ENCODE measurements at regions not wholly inside any gene's neighbourhood (a gene's known extent, or its start where the extent isn't known, plus 50 kb on each side); places are given as distances from the start of the nearest gene placed in this dataset.
A peak's percentile ranks its signal among the peaks of the same experiment; 100 is the strongest.

DNA sequence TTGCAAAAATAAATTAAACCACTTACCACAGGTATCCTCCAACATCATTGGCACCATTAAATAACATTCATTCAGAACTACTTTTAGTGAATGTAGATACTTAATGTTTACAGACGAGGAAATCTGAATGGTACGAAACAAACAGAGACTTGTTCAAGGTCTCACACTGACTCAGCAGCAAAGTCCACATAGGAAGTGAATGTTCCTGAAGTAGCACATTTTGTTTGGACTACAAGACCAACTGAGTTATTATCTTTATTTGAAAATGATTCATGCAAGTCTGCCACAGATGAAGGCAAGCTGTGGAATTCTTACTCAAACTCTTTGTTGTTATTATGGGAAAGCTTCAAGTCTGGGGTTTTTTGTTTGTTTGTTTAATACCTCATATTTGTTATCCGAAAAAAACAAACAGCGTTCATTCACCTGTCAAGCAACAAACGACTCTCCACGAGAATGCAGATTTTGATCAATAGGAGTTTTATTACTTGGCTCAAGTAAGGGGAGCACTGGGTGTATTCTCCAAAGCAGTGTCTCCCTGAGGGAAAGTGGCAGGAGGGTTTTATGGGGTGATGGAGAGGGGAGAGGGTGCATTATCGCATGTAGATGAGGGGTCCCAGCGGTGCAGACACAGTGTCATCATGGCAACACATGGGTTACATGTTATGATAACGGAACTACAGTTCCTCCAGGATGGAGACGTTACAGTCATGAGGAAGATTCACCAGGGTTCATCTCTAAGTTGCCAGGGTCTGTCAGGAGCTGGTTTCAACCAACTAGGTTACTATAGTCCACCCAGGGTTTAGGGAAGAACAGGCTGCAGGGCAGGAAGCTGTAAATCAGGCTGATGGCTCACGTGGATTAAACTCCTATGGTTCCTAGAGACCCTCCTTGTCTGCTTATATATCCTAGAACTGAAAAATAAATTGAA lies 147.7 kb upstream of the AKR1E2 start:
- Histone ChIP-seq H3K4me3 (no peak overlapping the region), H3K79me2 (no peaks in the 10 kb centered on the region), H3K36me3 (replicated peaks; ENCODE audit: insufficient read depth, low read depth) (no peaks in the 10 kb centered on the region), H4K20me1 (ENCODE audit: insufficient read depth, poor library complexity, severe bottlenecking) (no peaks in the 10 kb centered on the region), H3K27ac (peak overlapping the region; percentile 82), H2AFZ (peak overlapping the region; percentile 14), H3K9me3 (ENCODE audit: low read depth) (no peaks in the 10 kb centered on the region), H3K4me1 (ENCODE audit: insufficient read depth) (peaks cover 11% of the 10 kb centered on the region), H3K27me3 (no peaks in the 10 kb centered on the region), H3K9me2 (replicated peaks; ENCODE audit: insufficient read depth) (no peaks in the 10 kb centered on the region), H3K4me2 (peak overlapping the region; percentile 32)
- DNase-seq (ENCODE audit: low spot score) = peak; percentile 50
- TF ChIP-seq EZH2 (IDR thresholded peaks at IDR 0.05; ENCODE audit: borderline replicate concordance) (no peak), EZH2phosphoT487 (IDR thresholded peaks at IDR 0.05; ENCODE audit: low read depth, severe bottlenecking, unreplicated experiment) (no peak), CTCF (IDR thresholded peaks at IDR 0.05; ENCODE audit: poor library complexity) (no peak)
- 73% methylated on average over 11 of the region's 11 CpGs for WGBS (ENCODE audit: low lambda C conversion rate, missing lambda C conversion rate)

DNA sequence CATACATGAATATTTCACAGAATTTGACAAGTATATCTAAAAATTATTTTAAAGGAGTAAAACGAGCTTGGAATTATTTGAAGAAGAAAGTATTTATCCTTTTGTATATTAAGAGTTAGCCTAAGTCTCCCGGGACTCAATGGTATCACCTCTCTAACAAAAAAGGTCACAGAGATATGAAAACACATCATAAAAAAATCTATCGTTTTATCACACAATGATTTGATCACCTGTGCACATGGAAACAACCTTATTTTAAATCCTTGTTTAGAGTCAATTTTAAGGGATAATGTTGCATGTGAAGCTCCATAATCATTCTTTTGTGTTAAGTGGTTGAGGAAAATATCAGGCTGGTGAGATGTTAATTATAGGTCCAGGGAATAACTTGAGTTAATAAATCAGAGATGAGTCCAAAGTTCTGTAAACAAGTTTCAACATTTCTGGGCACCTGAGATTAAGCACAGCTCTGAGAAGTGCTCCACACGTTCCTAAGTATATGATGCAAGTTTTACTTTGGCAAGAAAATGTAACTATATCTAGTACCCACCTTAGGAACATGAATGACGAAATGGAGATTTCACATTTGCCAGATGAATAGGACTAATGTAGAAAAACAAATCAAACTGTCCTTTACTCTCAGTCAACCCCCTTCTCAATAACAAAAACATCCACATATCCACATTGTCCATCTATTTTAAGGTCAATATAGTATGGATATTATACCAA lies 148.5 kb upstream of the AKR1E2 start:
- H3K79me2 ChIP-seq = no peaks in the 10 kb centered on the region
- H3K4me3 ChIP-seq = no peak overlapping the region
- no peaks in the 10 kb centered on the region for H3K9me2 ChIP-seq (replicated peaks; ENCODE audit: insufficient read depth)
- peak; percentile 48 for DNase-seq (ENCODE audit: low spot score)
- H3K9me3 ChIP-seq (ENCODE audit: low read depth) = no peaks in the 10 kb centered on the region
- H3K27me3 ChIP-seq = no peaks in the 10 kb centered on the region
- H4K20me1 ChIP-seq (ENCODE audit: insufficient read depth, poor library complexity, severe bottlenecking) = no peaks in the 10 kb centered on the region
- H3K4me2 ChIP-seq = peak overlapping the region; percentile 32
- peak overlapping the region; percentile 82 for H3K27ac ChIP-seq
- H3K4me1 ChIP-seq (ENCODE audit: insufficient read depth) = peaks cover 11% of the 10 kb centered on the region
- no peak for TF ChIP-seq EZH2phosphoT487 (IDR thresholded peaks at IDR 0.05; ENCODE audit: low read depth, severe bottlenecking, unreplicated experiment)
- no peak for TF ChIP-seq CTCF (IDR thresholded peaks at IDR 0.05; ENCODE audit: poor library complexity)
- TF ChIP-seq EZH2 (IDR thresholded peaks at IDR 0.05; ENCODE audit: borderline replicate concordance) = no peak
- no peaks in the 10 kb centered on the region for H3K36me3 ChIP-seq (replicated peaks; ENCODE audit: insufficient read depth, low read depth)
- 66% methylated on average over 5 of the region's 5 CpGs for WGBS (ENCODE audit: low lambda C conversion rate, missing lambda C conversion rate)
- no peak overlapping the region for H2AFZ ChIP-seq

- peak overlapping the region; percentile 2 for H3K27ac ChIP-seq
- WGBS (ENCODE audit: low lambda C conversion rate, missing lambda C conversion rate) = 96% methylated on average over 3 of the region's 3 CpGs
- no peak for TF ChIP-seq EZH2 (IDR thresholded peaks at IDR 0.05; ENCODE audit: borderline replicate concordance)
- no peak for TF ChIP-seq CTCF (IDR thresholded peaks at IDR 0.05; ENCODE audit: poor library complexity)
- TF ChIP-seq EZH2phosphoT487 (IDR thresholded peaks at IDR 0.05; ENCODE audit: low read depth, severe bottlenecking, unreplicated experiment) = no peak
Observed at GRCh38 chr10:4676566-4676965, 149.4 kb upstream of the AKR1E2 start.

More at GRCh38 chr10:4676566-4676965, 149.4 kb upstream of the AKR1E2 start:
- H3K4me3 ChIP-seq = no peak overlapping the region
- H3K36me3 ChIP-seq (replicated peaks; ENCODE audit: insufficient read depth, low read depth) = no peaks in the 10 kb centered on the region
- H3K9me2 ChIP-seq (replicated peaks; ENCODE audit: insufficient read depth) = no peaks in the 10 kb centered on the region
- no peak overlapping the region for H2AFZ ChIP-seq
- H3K4me2 ChIP-seq = no peak overlapping the region
- H3K9me3 ChIP-seq (ENCODE audit: low read depth) = no peaks in the 10 kb centered on the region
- H3K27me3 ChIP-seq = no peaks in the 10 kb centered on the region
- H4K20me1 ChIP-seq (ENCODE audit: insufficient read depth, poor library complexity, severe bottlenecking) = no peaks in the 10 kb centered on the region
- DNase-seq (ENCODE audit: low spot score) = no peak
- no peaks in the 10 kb centered on the region for H3K79me2 ChIP-seq
- H3K4me1 ChIP-seq (ENCODE audit: insufficient read depth) = peaks cover 11% of the 10 kb centered on the region
